Panc1 (cell line): ENCODE measurements at regions not wholly inside any gene's neighbourhood (a gene's known extent, or its start where the extent isn't known, plus 50 kb on each side); places are given as distances from the start of the nearest gene placed in this dataset.

ENCODE experiments used
- ATAC-seq: fragments of 200-7000 bp; cut with Tn5 transposase; 2 replicates; pipeline ENCODE4 v1.9.1; 2020; ENCODE audit warnings: mild to moderate bottlenecking, moderate library complexity
- BruUV-seq: library from RNA; stranded (reverse); fragments of 400-500 nt; replicated peaks from 2 replicates; lab custom pipeline; 2021; lab: Mats Ljungman, UMichigan
- CTCF ChIA-PET: fragments of 300-600 bp; sonication (Branson Sonifier 250); formaldehyde crosslinking; loops from one replicate; lab custom pipeline; 2022; ENCODE audit warnings: antibody characterized with exemption; lab: Charles Lee
- POLR2A ChIA-PET: fragments of 300-600 bp; sonication (Branson Sonifier 250); formaldehyde crosslinking; loops from one replicate; lab custom pipeline; 2022; ENCODE audit warnings: antibody characterized with exemption; lab: Charles Lee
- DNase-seq: peaks from one replicate; pipeline ENCODE4 v3.0.0-alpha.2; 2010; ENCODE audit warnings: low read depth, low spot score
- H3K27ac ChIP-seq: 2 replicates; pipeline ENCODE4 v1.5.1; 2011; ENCODE audit warnings: mild to moderate bottlenecking, low read length, inconsistent platforms
- H3K27me3 ChIP-seq: fragments of 200-500 bp; sonication (Bioruptor generic); 2 replicates; pipeline ENCODE4 v1.6.0; 2014; ENCODE audit warnings: low read length, inconsistent platforms; ENCODE audit not compliant: control insufficient read depth, insufficient read depth
- H3K36me3 ChIP-seq: fragments of 200-500 bp; sonication (Bioruptor generic); 2 replicates; pipeline ENCODE4 v1.5.1; 2014; ENCODE audit warnings: inconsistent platforms, mild to moderate bottlenecking, low read length, moderate library complexity; ENCODE audit not compliant: control insufficient read depth, insufficient read depth
- H3K4me1 ChIP-seq: 2 replicates; pipeline ENCODE4 v1.5.1; 2011; ENCODE audit warnings: inconsistent platforms, mild to moderate bottlenecking, low read length, moderate library complexity; ENCODE audit not compliant: control insufficient read depth, insufficient read depth
- H3K4me3 ChIP-seq, 2 experiments: 2 replicates each; pipeline ENCODE4 v1.5.1; 2011 to 2012; ENCODE audit warnings: low read depth in 2 of 2, low read length in 2 of 2, mild to moderate bottlenecking in 2 of 2, inconsistent platforms in 1 of 2, moderate library complexity in 1 of 2
- H3K9me3 ChIP-seq: fragments of 200-500 bp; sonication (Bioruptor generic); 2 replicates; pipeline ENCODE4 v1.5.1; 2014; ENCODE audit warnings: low read depth, mild to moderate bottlenecking, inconsistent platforms, low read length, moderate library complexity; ENCODE audit not compliant: control insufficient read depth, insufficient read depth
- POLR2AphosphoS5 ChIP-seq: IDR thresholded peaks from 2 replicates; pipeline ENCODE4 v1.6.1; 2012; ENCODE audit warnings: mild to moderate bottlenecking, low read depth, low read length, moderate library complexity
- SIN3A ChIP-seq: IDR thresholded peaks from 2 replicates; pipeline ENCODE4 v1.6.1; 2012; ENCODE audit warnings: low read depth, mild to moderate bottlenecking, low read length, moderate library complexity, borderline replicate concordance; ENCODE audit not compliant: insufficient read depth
- TCF7L2 ChIP-seq: IDR thresholded peaks from 2 replicates; pipeline ENCODE4 v1.6.1; 2011; ENCODE audit warnings: mild to moderate bottlenecking, low read depth, low read length, inconsistent platforms
- in situ Hi-C: cut with HindIII; loops from 2 replicates; pipeline ENCODE4 v1.10.0; 2016; ENCODE audit warnings: low sequenced_read_pairs, low pct_unique_long_range_greater_than_20kb
- intact Hi-C: fragments of 100-400 bp; cut with micrococcal nuclease; formaldehyde crosslinking; loops from one replicate; pipeline ENCODE4 v1.10.0; 2022; ENCODE audit not compliant: unreplicated experiment
- TF ChIP-seq, protein P1 (sequence below): fragments of 450-650 bp; IDR thresholded peaks from 2 replicates; pipeline ENCODE4 v1.5.1; 2017; ENCODE audit warnings: mild to moderate bottlenecking
- TF ChIP-seq, protein P2 (sequence below), 2 experiments: IDR thresholded peaks; 2 replicates each; pipeline ENCODE4 v1.6.1; 2011 to 2012; ENCODE audit warnings: low read depth in 2 of 2, control low read depth in 1 of 2, low read length in 1 of 2, mild to moderate bottlenecking in 1 of 2, moderate library complexity in 1 of 2; ENCODE audit not compliant: insufficient read depth in 1 of 2

GRCh38 chr4:108361886-108362285 is 193.2 kb upstream of the LEF1 start:
- ChIA-PET CTCF (no interaction called here), POLR2A (no interaction called here)
- H3K4me3 ChIP-seq: no peak overlapping the region
- in situ Hi-C loops (no loop called here), intact Hi-C loops (no loop called here)
- TF ChIP-seq, protein P1, sequence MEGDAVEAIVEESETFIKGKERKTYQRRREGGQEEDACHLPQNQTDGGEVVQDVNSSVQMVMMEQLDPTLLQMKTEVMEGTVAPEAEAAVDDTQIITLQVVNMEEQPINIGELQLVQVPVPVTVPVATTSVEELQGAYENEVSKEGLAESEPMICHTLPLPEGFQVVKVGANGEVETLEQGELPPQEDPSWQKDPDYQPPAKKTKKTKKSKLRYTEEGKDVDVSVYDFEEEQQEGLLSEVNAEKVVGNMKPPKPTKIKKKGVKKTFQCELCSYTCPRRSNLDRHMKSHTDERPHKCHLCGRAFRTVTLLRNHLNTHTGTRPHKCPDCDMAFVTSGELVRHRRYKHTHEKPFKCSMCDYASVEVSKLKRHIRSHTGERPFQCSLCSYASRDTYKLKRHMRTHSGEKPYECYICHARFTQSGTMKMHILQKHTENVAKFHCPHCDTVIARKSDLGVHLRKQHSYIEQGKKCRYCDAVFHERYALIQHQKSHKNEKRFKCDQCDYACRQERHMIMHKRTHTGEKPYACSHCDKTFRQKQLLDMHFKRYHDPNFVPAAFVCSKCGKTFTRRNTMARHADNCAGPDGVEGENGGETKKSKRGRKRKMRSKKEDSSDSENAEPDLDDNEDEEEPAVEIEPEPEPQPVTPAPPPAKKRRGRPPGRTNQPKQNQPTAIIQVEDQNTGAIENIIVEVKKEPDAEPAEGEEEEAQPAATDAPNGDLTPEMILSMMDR: no peak
- H3K36me3 ChIP-seq: no peaks in the 10 kb centered on the region
- ATAC-seq: no peak
- no peaks in the 10 kb centered on the region for H3K4me1 ChIP-seq
- no TSS peak for BruUV-seq
- H3K9me3 ChIP-seq: no peaks in the 10 kb centered on the region
- H3K27me3 ChIP-seq: no peaks in the 10 kb centered on the region
- DNase-seq: no peak
- no peak overlapping the region for H3K27ac ChIP-seq

- no TSS peak for BruUV-seq
- Histone ChIP-seq H3K36me3 (no peaks in the 10 kb centered on the region), H3K9me3 (no peaks in the 10 kb centered on the region), H3K27me3 (no peaks in the 10 kb centered on the region), H3K4me1 (no peaks in the 10 kb centered on the region), H3K27ac (no peak overlapping the region), H3K4me3 (no peak overlapping the region)
- POLR2A ChIA-PET: no interaction called here
- DNase-seq: no peak
- TF ChIP-seq SIN3A: no peak
- TF ChIP-seq, protein P2, sequence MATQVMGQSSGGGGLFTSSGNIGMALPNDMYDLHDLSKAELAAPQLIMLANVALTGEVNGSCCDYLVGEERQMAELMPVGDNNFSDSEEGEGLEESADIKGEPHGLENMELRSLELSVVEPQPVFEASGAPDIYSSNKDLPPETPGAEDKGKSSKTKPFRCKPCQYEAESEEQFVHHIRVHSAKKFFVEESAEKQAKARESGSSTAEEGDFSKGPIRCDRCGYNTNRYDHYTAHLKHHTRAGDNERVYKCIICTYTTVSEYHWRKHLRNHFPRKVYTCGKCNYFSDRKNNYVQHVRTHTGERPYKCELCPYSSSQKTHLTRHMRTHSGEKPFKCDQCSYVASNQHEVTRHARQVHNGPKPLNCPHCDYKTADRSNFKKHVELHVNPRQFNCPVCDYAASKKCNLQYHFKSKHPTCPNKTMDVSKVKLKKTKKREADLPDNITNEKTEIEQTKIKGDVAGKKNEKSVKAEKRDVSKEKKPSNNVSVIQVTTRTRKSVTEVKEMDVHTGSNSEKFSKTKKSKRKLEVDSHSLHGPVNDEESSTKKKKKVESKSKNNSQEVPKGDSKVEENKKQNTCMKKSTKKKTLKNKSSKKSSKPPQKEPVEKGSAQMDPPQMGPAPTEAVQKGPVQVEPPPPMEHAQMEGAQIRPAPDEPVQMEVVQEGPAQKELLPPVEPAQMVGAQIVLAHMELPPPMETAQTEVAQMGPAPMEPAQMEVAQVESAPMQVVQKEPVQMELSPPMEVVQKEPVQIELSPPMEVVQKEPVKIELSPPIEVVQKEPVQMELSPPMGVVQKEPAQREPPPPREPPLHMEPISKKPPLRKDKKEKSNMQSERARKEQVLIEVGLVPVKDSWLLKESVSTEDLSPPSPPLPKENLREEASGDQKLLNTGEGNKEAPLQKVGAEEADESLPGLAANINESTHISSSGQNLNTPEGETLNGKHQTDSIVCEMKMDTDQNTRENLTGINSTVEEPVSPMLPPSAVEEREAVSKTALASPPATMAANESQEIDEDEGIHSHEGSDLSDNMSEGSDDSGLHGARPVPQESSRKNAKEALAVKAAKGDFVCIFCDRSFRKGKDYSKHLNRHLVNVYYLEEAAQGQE (IDR thresholded peaks at IDR 0.05; ENCODE audit: insufficient read depth in 1 of 2, low read depth in 2 of 2, low read length in 1 of 2): no peak
- no peak for TF ChIP-seq TCF7L2
- no peak for TF ChIP-seq POLR2AphosphoS5
- TF ChIP-seq, protein P1: no peak
- intact Hi-C loops: no loop called here
- CTCF ChIA-PET: no interaction called here
- no peak for ATAC-seq
- in situ Hi-C loops: no loop called here
Observed at GRCh38 chr4:108361446-108361820, 192.7 kb upstream of the LEF1 start.
